Stimulated activated naive CD8-positive, alpha-beta T cell treated with anti-CD3 and anti-CD28 coated beads, Interleukin-15, amount 100 ng/mL, for 72 hours (primary cell): ENCODE measurements at regions not wholly inside any gene's neighbourhood (a gene's known extent, or its start where the extent isn't known, plus 50 kb on each side); places are given as distances from the start of the nearest gene placed in this dataset.
A peak's percentile ranks its signal among the peaks of the same experiment; 100 is the strongest.

Experiments
- ATAC-seq: fragments of 150-1000 bp; cut with Tn5 transposase; 2 replicates; pipeline ENCODE4 v1.10.0; 2021; ENCODE audit warnings: mild to moderate bottlenecking, moderate library complexity
- DNase-seq, 2 donors: peaks; one replicate each; pipeline ENCODE4 v3.0.0; 2021 to 2022
- H3K27ac Mint-ChIP-seq, 2 donors: one replicate each; pipeline ENCODE4 v1.8.0; 2022; ENCODE audit warnings: mild to moderate bottlenecking in 2 of 2, mixed read lengths in 2 of 2, moderate library complexity in 2 of 2
- H3K27me3 Mint-ChIP-seq: one replicate; pipeline ENCODE4 v1.8.0; 2022; ENCODE audit warnings: mixed read lengths
- H3K4me1 Mint-ChIP-seq: one replicate; pipeline ENCODE4 v1.8.0; 2022; ENCODE audit warnings: mild to moderate bottlenecking, mixed read lengths
- H3K4me3 Mint-ChIP-seq, 2 donors: one replicate each; pipeline ENCODE4 v1.8.0; 2022; ENCODE audit warnings: mild to moderate bottlenecking in 2 of 2, mixed read lengths in 2 of 2, moderate library complexity in 1 of 2
- H3K9me3 Mint-ChIP-seq, 2 donors: one replicate each; pipeline ENCODE4 v1.8.0; 2022; ENCODE audit warnings: mixed read lengths in 2 of 2

GRCh38 chr2:224325941-224326340 lies 76.0 kb downstream of the FAM124B start:
- DNase-seq (no peak), ATAC-seq (no peak)
- H3K4me3 Mint-ChIP-seq, result no peak overlapping the region
- no peaks in the 10 kb centered on the region for H3K9me3 Mint-ChIP-seq
- H3K27ac Mint-ChIP-seq, result no peak overlapping the region
- no peaks in the 10 kb centered on the region for H3K4me1 Mint-ChIP-seq
- H3K27me3 Mint-ChIP-seq, result peaks cover 31% of the 10 kb centered on the region

- no peaks in the 10 kb centered on the region for H3K4me1 Mint-ChIP-seq
- no peaks in the 10 kb centered on the region for H3K9me3 Mint-ChIP-seq
- H3K27me3 Mint-ChIP-seq, result peaks cover 44% of the 10 kb centered on the region
- DNase-seq (no peak), ATAC-seq (no peak)
- no peak overlapping the region for H3K4me3 Mint-ChIP-seq
- no peak overlapping the region for H3K27ac Mint-ChIP-seq
Measured at GRCh38 chr2:224324604-224325003, 77.3 kb downstream of the FAM124B start.

DNA sequence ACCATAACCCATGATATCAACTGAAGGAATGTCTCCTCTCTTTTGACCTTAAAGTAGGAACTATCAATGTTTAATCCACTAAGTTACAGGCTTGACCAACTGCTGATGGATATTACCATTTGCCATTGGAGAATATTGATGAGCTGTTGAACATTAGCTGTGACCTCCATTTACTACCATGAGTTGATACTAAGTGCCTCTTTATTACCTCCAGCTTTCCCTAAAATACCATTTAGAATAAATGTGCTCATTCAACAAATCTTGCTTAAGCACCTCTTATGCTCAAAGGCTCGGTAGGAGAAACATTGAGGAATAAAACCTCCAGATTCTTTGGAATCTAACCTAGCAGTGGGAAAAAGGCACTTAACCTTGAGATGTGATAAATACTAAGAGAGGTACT lies 81.2 kb downstream of the FAM124B start:
- no peak for DNase-seq
- H3K27ac Mint-ChIP-seq, result no peak overlapping the region
- ATAC-seq, result no peak
- no peaks in the 10 kb centered on the region for H3K9me3 Mint-ChIP-seq
- H3K27me3 Mint-ChIP-seq, result peaks cover 30% of the 10 kb centered on the region
- no peaks in the 10 kb centered on the region for H3K4me1 Mint-ChIP-seq
- H3K4me3 Mint-ChIP-seq, result no peak overlapping the region

DNA sequence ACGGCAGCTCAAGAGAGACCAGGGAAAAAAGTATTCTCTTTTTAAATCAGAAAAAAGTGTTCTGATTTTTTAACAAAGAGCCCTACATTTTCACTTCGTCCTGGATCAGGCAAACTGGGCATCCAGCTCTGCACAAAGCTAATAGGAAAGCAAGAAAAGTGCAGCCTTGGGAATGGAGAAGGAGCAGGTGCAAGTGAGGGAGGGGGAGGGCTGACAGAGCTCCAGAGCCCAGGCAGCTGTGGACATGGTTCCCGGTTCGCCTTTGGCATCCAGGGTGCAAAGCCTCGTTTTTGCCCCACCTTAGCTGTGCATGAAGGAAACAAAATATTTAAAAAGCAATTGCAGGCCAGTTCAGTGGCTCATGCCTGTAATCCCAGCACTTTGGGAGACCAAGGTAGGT lies 82.2 kb downstream of the FAM124B start:
- Mint-ChIP-seq H3K4me3 (no peak overlapping the region), H3K4me1 (no peaks in the 10 kb centered on the region), H3K27ac (no peak overlapping the region), H3K9me3 (no peaks in the 10 kb centered on the region), H3K27me3 (peaks cover 38% of the 10 kb centered on the region)
- DNase-seq, result no peak
- no peak for ATAC-seq

GRCh38 chr2:224312741-224313140 lies 89.2 kb downstream of the FAM124B start:
- ATAC-seq, result no peak
- peaks cover 47% of the 10 kb centered on the region for H3K27me3 Mint-ChIP-seq
- no peaks in the 10 kb centered on the region for H3K9me3 Mint-ChIP-seq
- no peak overlapping the region for H3K27ac Mint-ChIP-seq
- no peak for DNase-seq
- H3K4me3 Mint-ChIP-seq, result no peak overlapping the region
- no peaks in the 10 kb centered on the region for H3K4me1 Mint-ChIP-seq

- H3K9me3 Mint-ChIP-seq, result no peaks in the 10 kb centered on the region
- H3K27ac Mint-ChIP-seq, result no peak overlapping the region
- no peak overlapping the region for H3K4me3 Mint-ChIP-seq
- ATAC-seq (no peak), DNase-seq (no peak)
- no peaks in the 10 kb centered on the region for H3K4me1 Mint-ChIP-seq
- H3K27me3 Mint-ChIP-seq, result peaks cover 47% of the 10 kb centered on the region
Measured at GRCh38 chr2:224310943-224311625, 90.8 kb downstream of the FAM124B start.

DNA sequence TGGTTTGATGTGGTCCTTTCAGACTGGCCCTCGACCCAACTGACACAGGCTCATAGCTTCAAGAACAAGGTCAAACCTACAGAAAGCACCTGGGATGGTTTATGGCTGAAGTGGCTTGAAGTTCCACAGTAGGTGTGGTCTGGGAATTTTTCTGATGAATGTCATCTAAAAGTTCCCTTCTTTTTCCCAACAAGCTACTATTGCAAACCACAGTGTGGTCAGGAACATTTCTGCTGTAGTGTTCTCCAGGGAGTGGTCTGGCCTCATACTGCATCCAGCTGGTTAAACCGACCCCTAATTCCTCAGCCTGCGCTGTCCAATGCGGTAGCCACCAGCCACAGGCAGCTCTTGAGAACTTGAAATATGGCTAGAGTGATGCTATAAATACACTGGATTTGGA lies 92.7 kb downstream of the FAM124B start:
- H3K27ac Mint-ChIP-seq, result no peak overlapping the region
- no peak for ATAC-seq
- H3K4me1 Mint-ChIP-seq, result no peaks in the 10 kb centered on the region
- H3K4me3 Mint-ChIP-seq, result no peak overlapping the region
- no peaks in the 10 kb centered on the region for H3K9me3 Mint-ChIP-seq
- no peak for DNase-seq
- peaks cover 34% of the 10 kb centered on the region for H3K27me3 Mint-ChIP-seq

GRCh38 chr2:224308272-224308911 lies 93.5 kb downstream of the FAM124B start:
- Mint-ChIP-seq H3K27ac (no peak overlapping the region), H3K4me3 (no peak overlapping the region), H3K9me3 (no peaks in the 10 kb centered on the region), H3K4me1 (no peaks in the 10 kb centered on the region), H3K27me3 (peaks cover 26% of the 10 kb centered on the region)
- ATAC-seq (no peak), DNase-seq (no peak)

DNA sequence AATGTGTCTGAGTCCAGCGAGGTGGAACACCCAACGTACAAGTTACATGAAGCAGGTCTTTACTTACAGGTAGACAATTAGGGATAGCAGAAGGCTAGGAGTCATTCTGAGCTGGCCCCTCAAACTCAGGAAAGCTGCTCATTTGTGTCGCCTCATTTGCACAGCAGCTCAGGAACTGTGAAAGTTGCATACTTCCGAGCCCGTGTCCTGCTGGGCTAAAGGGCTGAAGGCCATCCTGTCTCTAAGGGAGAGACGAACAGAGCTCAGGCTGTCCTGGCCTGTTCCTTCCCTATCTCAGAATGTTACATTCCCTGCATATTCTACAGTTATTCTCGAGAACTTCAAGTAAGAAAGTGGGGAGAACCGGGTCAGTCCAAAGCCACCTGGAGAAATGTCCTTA lies 99.0 kb downstream of the FAM124B start:
- DNase-seq, result no peak
- H3K9me3 Mint-ChIP-seq, result no peaks in the 10 kb centered on the region
- peaks cover 10% of the 10 kb centered on the region for H3K27me3 Mint-ChIP-seq
- ATAC-seq, result no peak
- no peaks in the 10 kb centered on the region for H3K4me1 Mint-ChIP-seq
- no peak overlapping the region for H3K27ac Mint-ChIP-seq
- no peak overlapping the region for H3K4me3 Mint-ChIP-seq

GRCh38 chr2:224293976-224294375 lies 107.9 kb downstream of the FAM124B start:
- Mint-ChIP-seq H3K27me3 (peaks cover 42% of the 10 kb centered on the region), H3K4me1 (no peaks in the 10 kb centered on the region), H3K9me3 (peaks cover 6 to 7% of the 10 kb centered on the region in 2 donors), H3K4me3 (no peak overlapping the region), H3K27ac (no peak overlapping the region)
- ATAC-seq (no peak), DNase-seq (no peak)

- DNase-seq (no peak), ATAC-seq (no peak)
- no peak overlapping the region for H3K27ac Mint-ChIP-seq
- no peak overlapping the region for H3K4me3 Mint-ChIP-seq
- no peaks in the 10 kb centered on the region for H3K9me3 Mint-ChIP-seq
- H3K27me3 Mint-ChIP-seq, result peaks cover 55% of the 10 kb centered on the region
- H3K4me1 Mint-ChIP-seq, result no peaks in the 10 kb centered on the region
Measured at GRCh38 chr2:224287531-224287930, 114.4 kb downstream of the FAM124B start.

DNA sequence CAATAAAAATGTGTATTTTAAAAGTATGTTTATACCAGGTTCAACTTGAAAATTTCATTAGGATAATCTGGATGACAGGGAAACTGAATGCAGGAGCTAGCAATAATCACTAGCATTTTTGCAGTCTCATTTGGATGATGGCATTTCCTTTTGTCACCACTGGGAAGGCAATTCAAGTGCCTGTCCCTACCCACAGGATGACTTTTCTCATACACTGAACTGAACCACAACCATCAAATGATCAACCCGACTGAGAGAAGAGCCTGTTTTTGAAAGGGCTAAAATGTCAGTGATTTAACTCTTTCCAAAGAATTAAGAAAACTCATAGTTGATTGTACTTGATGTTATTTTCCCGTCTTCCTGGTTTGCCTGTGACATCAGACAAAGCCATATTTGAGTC lies 115.0 kb downstream of the FAM124B start:
- Mint-ChIP-seq H3K4me1 (no peaks in the 10 kb centered on the region), H3K9me3 (no peaks in the 10 kb centered on the region), H3K27ac (no peak overlapping the region), H3K27me3 (peaks cover 54% of the 10 kb centered on the region), H3K4me3 (no peak overlapping the region)
- ATAC-seq, result no peak
- DNase-seq, result no peak

DNA sequence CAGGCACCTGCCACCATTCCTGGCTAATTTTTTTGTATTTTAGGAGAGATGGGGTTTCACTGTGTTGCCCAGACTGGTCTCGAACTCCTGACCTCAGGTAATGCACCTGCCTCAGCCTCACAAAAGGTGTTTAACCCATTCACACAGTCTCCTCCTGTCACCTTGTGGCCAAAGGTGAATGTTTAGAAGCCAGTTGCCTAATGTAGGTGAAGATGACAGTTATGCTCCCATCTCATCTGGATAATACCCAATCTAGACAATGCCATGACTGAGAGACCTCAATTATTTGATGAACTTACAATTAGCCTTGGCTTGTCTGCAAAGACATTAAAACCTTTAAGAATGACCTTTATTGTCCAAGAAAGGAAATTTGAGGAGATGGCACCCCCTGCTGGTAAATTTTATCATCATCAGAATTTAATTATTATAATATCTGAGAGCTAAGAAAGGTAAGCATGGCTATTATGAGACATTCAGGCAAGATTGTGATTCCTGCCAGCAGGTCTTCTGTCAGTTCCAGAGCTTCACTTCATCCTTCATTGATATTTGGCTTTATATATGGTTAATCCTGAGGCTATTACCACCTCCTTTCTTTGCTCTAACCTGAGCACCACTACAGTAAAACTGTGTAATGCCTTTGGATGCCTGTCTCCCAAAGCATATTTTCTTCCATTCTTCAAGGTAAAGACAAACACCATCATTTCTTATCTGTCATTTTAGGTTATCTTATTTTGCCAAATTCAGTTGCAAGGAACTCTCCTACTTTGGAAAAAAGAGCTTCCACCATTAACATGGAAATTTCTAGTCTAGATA lies 117.6 kb downstream of the FAM124B start:
- Mint-ChIP-seq H3K9me3 (no peaks in the 10 kb centered on the region), H3K27ac (no peak overlapping the region), H3K4me1 (no peaks in the 10 kb centered on the region), H3K27me3 (peaks cover 29% of the 10 kb centered on the region), H3K4me3 (no peak overlapping the region)
- ATAC-seq (peak; percentile 65), DNase-seq (peak; percentile 16 to 30)

- Mint-ChIP-seq H3K4me1 (no peaks in the 10 kb centered on the region), H3K27me3 (peaks cover 30% of the 10 kb centered on the region), H3K27ac (no peak overlapping the region), H3K9me3 (no peaks in the 10 kb centered on the region), H3K4me3 (no peak overlapping the region)
- ATAC-seq, result no peak
- no peak for DNase-seq
Measured at GRCh38 chr2:224283466-224283965, 118.4 kb downstream of the FAM124B start.

DNA sequence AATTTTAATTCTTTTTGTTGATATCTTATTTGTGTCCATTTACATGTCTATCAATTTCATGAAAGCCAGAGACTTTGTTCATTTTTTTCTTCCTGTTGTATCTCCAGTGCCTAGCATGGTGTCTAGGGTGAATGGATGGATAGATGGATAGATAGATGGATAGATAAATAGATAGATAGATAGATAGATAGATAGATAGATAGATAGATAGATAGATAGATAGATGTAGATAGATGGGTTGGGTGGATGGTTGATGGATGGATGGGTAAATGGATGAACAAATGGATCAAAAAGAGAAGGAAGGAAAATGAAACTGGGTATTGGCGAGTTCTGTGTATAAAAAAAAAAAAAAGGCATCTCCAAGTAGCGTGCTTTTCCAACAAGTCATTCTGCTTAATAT lies 120.5 kb downstream of the FAM124B start:
- H3K4me3 Mint-ChIP-seq, result no peak overlapping the region
- H3K9me3 Mint-ChIP-seq, result no peaks in the 10 kb centered on the region
- DNase-seq, result no peak
- H3K27me3 Mint-ChIP-seq, result peaks cover 39% of the 10 kb centered on the region
- ATAC-seq, result no peak
- no peaks in the 10 kb centered on the region for H3K4me1 Mint-ChIP-seq
- no peak overlapping the region for H3K27ac Mint-ChIP-seq

DNA sequence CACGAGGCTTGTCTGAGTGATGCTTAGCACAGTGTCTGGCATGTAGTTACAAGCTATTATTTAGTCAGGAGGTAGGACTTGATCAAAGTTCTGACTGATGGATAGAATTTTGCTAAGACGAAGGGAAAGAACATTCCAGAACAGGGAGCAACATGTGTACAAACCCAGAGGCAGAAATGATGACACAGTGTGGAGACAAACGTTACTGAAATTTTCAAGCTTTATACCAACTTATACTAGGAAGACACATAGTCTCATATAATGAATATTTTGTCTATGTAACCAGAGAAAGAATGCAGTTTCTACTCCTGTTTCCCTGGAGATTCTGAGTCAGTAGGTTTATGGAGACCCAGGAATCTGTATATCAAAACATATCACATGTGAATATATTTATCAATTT lies 123.4 kb downstream of the FAM124B start:
- no peaks in the 10 kb centered on the region for H3K9me3 Mint-ChIP-seq
- H3K27ac Mint-ChIP-seq, result no peak overlapping the region
- ATAC-seq, result no peak
- no peak for DNase-seq
- peaks cover 26% of the 10 kb centered on the region for H3K27me3 Mint-ChIP-seq
- H3K4me1 Mint-ChIP-seq, result no peaks in the 10 kb centered on the region
- no peak overlapping the region for H3K4me3 Mint-ChIP-seq
